Endodermal cell (in vitro differentiated cells): ENCODE measurements at regions not wholly inside any gene's neighbourhood (a gene's known extent, or its start where the extent isn't known, plus 50 kb on each side); places are given as distances from the start of the nearest gene placed in this dataset.

ENCODE experiments used
- DNase-seq: peaks from one replicate; pipeline ENCODE4 v3.0.0-alpha.2; 2017
- H3K27ac ChIP-seq: 2 replicates; pipeline ENCODE4 v1.5.1; 2013; ENCODE audit warnings: mild to moderate bottlenecking, low read depth, low read length, moderate library complexity
- H3K27me3 ChIP-seq: 2 replicates; pipeline ENCODE4 v1.6.1; 2013; ENCODE audit warnings: mild to moderate bottlenecking, low read length, moderate library complexity; ENCODE audit not compliant: insufficient read depth, control insufficient read depth, poor library complexity, severe bottlenecking
- H3K36me3 ChIP-seq: 2 replicates; pipeline ENCODE4 v1.7.0; 2013; ENCODE audit warnings: mild to moderate bottlenecking, low read length, moderate library complexity; ENCODE audit not compliant: control insufficient read depth, insufficient read depth
- H3K4me1 ChIP-seq: one replicate; pipeline ENCODE4 v1.7.0; 2013; ENCODE audit warnings: low read length; ENCODE audit not compliant: control insufficient read depth, insufficient read depth
- H3K4me3 ChIP-seq: 2 replicates; pipeline ENCODE4 v1.5.1; 2013; ENCODE audit warnings: mild to moderate bottlenecking, low read length, moderate library complexity
- H3K9ac ChIP-seq: 2 replicates; pipeline ENCODE4 v1.6.1; 2013; ENCODE audit warnings: mild to moderate bottlenecking, low read length, moderate library complexity; ENCODE audit not compliant: poor library complexity, severe bottlenecking; ENCODE audit errors: extremely low read depth
- H3K9me3 ChIP-seq: 2 replicates; pipeline ENCODE4 v1.6.1; 2013; ENCODE audit warnings: mild to moderate bottlenecking, low read length, moderate library complexity; ENCODE audit not compliant: control insufficient read depth
- H3K27ac Mint-ChIP-seq: 2 replicates; pipeline ENCODE4 v1.8.0; 2020; ENCODE audit warnings: mixed read lengths
- H3K27me3 Mint-ChIP-seq: 2 replicates; pipeline ENCODE4 v1.8.0; 2021; ENCODE audit warnings: mild to moderate bottlenecking, mixed read lengths; ENCODE audit not compliant: insufficient read depth
- H3K36me3 Mint-ChIP-seq: 2 replicates; pipeline ENCODE4 v1.8.0; 2020; ENCODE audit warnings: low read depth, mixed read lengths
- H3K4me1 Mint-ChIP-seq: 2 replicates; pipeline ENCODE4 v1.8.0; 2020; ENCODE audit warnings: mixed read lengths
- H3K4me3 Mint-ChIP-seq: 2 replicates; pipeline ENCODE4 v1.8.0; 2020; ENCODE audit warnings: mild to moderate bottlenecking, moderate library complexity, mixed read lengths
- H3K9me3 Mint-ChIP-seq: 2 replicates; pipeline ENCODE4 v1.8.0; 2020; ENCODE audit warnings: mild to moderate bottlenecking, mixed read lengths
- CTCF ChIP-seq: fragments of 200-600 bp; sonication (generic); conservative IDR thresholded peaks from 2 replicates; pipeline ENCODE4 v1.5.0; 2021; ENCODE audit warnings: antibody characterized with exemption, mild to moderate bottlenecking
- WGBS, 2 experiments: methylation state at CpG; one replicate each; pipeline versions ENCODE4 v1.1.5 to v1.1.7; 2013; ENCODE audit warnings: missing lambda C conversion rate in 2 of 2, mixed read lengths in 1 of 2; ENCODE audit not compliant: insufficient coverage in 1 of 2, insufficient read length in 1 of 2; 5-methylcytosine and 5-hydroxymethylcytosine counted together

DNA sequence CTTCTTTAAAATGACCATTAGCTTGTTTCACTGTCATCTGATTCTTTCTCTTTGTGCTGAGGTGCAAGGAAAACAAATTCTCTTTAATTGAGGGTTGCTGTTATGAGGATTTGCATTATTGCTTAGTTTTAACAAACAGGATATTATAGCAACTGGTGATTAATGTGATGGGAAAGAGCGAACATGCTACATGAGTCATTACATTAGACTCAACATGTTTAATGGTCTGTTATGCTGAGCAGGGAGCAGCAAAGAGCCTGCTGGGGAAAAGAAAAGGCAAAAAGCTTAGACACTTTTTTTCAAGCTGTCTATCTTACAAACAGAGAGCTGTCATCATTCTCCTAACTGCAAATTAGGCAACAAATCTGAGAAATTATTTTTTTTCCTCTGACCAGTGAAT lies 230.5 kb upstream of the LCORL start:
- Histone ChIP-seq H3K36me3 (no peaks in the 10 kb centered on the region), H3K27me3 (no peaks in the 10 kb centered on the region), H3K27ac (no peak overlapping the region), H3K9ac (no peak overlapping the region), H3K9me3 (no peaks in the 10 kb centered on the region), H3K4me1 (no peaks in the 10 kb centered on the region), H3K4me3 (no peak overlapping the region)
- Mint-ChIP-seq H3K27me3 (no peaks in the 10 kb centered on the region), H3K27ac (no peak overlapping the region), H3K36me3 (no peaks in the 10 kb centered on the region), H3K9me3 (peaks cover 18% of the 10 kb centered on the region), H3K4me3 (no peak overlapping the region), H3K4me1 (no peaks in the 10 kb centered on the region)
- TF ChIP-seq CTCF = no peak
- DNase-seq = no peak
- 100% methylated on average over 1 of the region's 1 CpG for WGBS, 2 experiments

DNA sequence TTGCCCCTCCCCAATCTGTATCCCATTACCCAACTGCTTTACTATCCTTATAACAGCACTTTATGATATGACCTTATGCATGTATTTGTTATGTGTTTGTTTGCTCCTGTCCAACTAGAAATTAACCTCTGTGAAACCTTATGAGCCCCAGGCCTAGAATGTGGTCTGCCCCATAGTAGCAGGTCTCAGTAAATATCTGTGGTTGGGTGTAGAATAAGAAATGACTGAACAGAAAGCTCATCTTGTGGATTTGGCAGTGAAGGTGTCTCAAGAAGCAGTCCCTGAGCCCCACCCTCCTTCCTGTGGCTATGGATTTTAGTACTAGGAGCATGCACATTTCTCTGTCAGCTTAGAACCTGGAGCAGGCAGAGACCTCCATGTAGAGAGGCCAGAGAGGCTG lies 229.0 kb upstream of the LCORL start:
- Histone ChIP-seq H3K36me3 (no peaks in the 10 kb centered on the region), H3K27me3 (no peaks in the 10 kb centered on the region), H3K27ac (no peak overlapping the region), H3K4me3 (no peak overlapping the region), H3K9me3 (no peaks in the 10 kb centered on the region), H3K4me1 (no peaks in the 10 kb centered on the region), H3K9ac (no peak overlapping the region)
- TF ChIP-seq CTCF = no peak
- no peak overlapping the region for H3K4me3 Mint-ChIP-seq
- no peak for DNase-seq
- H3K27me3 Mint-ChIP-seq = no peaks in the 10 kb centered on the region
- no peaks in the 10 kb centered on the region for H3K36me3 Mint-ChIP-seq
- no peak overlapping the region for H3K27ac Mint-ChIP-seq
- H3K4me1 Mint-ChIP-seq = no peaks in the 10 kb centered on the region
- H3K9me3 Mint-ChIP-seq = peaks cover 5% of the 10 kb centered on the region

- no peak for TF ChIP-seq CTCF
Observed at GRCh38 chr4:18248611-18249010, 227.1 kb upstream of the LCORL start.

More at GRCh38 chr4:18248611-18249010, 227.1 kb upstream of the LCORL start:
- Histone ChIP-seq H3K4me1 (no peaks in the 10 kb centered on the region), H3K4me3 (no peak overlapping the region), H3K9me3 (no peaks in the 10 kb centered on the region), H3K9ac (no peak overlapping the region), H3K36me3 (no peaks in the 10 kb centered on the region), H3K27ac (no peak overlapping the region), H3K27me3 (no peaks in the 10 kb centered on the region)
- Mint-ChIP-seq H3K36me3 (no peaks in the 10 kb centered on the region), H3K4me3 (no peak overlapping the region), H3K27ac (no peak overlapping the region), H3K4me1 (no peaks in the 10 kb centered on the region), H3K9me3 (no peaks in the 10 kb centered on the region), H3K27me3 (no peaks in the 10 kb centered on the region)
- no peak for DNase-seq
- 86 to 89% methylated on average over 1 of the region's 2 CpGs for WGBS, 2 experiments
